Right lobe of liver (tissue), 4 donors: ENCODE measurements at regions not wholly inside any gene's neighbourhood (a gene's known extent, or its start where the extent isn't known, plus 50 kb on each side); places are given as distances from the start of the nearest gene placed in this dataset.

Source experiments
- POLR2A ChIP-seq: fragments of 450-650 bp; IDR thresholded peaks from one replicate; pipeline ENCODE4 v1.6.1; 2017; ENCODE audit warnings: antibody characterized with exemption, mild to moderate bottlenecking
- TF ChIP-seq, protein P1 (sequence below), 4 donors: fragments of 200-600 bp in 3 of 4; fragments of 450-650 bp in 1 of 4; IDR thresholded peaks; one replicate each; pipeline versions ENCODE4 v1.5.1 to v1.8.0; 2016 to 2022; ENCODE audit warnings: antibody characterized with exemption in 4 of 4, mild to moderate bottlenecking in 2 of 4
- donor health status: DM: no; HTN: no; CAD: no.
- donor health status: DM: no; HTN: no; CAD: no.
- donor health status: DM: no; HTN: yes; CAD: no.

- TF ChIP-seq, protein P1, sequence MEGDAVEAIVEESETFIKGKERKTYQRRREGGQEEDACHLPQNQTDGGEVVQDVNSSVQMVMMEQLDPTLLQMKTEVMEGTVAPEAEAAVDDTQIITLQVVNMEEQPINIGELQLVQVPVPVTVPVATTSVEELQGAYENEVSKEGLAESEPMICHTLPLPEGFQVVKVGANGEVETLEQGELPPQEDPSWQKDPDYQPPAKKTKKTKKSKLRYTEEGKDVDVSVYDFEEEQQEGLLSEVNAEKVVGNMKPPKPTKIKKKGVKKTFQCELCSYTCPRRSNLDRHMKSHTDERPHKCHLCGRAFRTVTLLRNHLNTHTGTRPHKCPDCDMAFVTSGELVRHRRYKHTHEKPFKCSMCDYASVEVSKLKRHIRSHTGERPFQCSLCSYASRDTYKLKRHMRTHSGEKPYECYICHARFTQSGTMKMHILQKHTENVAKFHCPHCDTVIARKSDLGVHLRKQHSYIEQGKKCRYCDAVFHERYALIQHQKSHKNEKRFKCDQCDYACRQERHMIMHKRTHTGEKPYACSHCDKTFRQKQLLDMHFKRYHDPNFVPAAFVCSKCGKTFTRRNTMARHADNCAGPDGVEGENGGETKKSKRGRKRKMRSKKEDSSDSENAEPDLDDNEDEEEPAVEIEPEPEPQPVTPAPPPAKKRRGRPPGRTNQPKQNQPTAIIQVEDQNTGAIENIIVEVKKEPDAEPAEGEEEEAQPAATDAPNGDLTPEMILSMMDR (IDR thresholded peaks at IDR 0.05), result no peak
- TF ChIP-seq POLR2A, result no peak
These were observed 55.4 kb upstream of the ARHGEF3 start for GRCh38 chr3:56857178-56857577.
